Osteoblast (primary cell): ENCODE measurements at regions not wholly inside any gene's neighbourhood (a gene's known extent, or its start where the extent isn't known, plus 50 kb on each side); places are given as distances from the start of the nearest gene placed in this dataset.

ENCODE experiments used
- DNase-seq: peaks from one replicate; pipeline ENCODE4 v3.0.0; 2011; ENCODE audit warnings: low spot score, mixed read lengths; ENCODE audit not compliant: insufficient read length; ENCODE audit errors: missing footprints
- H2AFZ ChIP-seq: 2 replicates; pipeline ENCODE4 v1.6.0; 2011; ENCODE audit warnings: mild to moderate bottlenecking, low read length
- H3K27ac ChIP-seq: 2 replicates; pipeline ENCODE4 v1.5.1; 2011; ENCODE audit warnings: mild to moderate bottlenecking, low read depth, low read length, moderate library complexity
- H3K27me3 ChIP-seq: 2 replicates; pipeline ENCODE4 v1.6.0; 2012; ENCODE audit warnings: mild to moderate bottlenecking, control low read depth, inconsistent platforms, low read length, moderate library complexity; ENCODE audit not compliant: insufficient read depth
- H3K36me3 ChIP-seq: 2 replicates; pipeline ENCODE4 v1.5.1; 2011; ENCODE audit warnings: mild to moderate bottlenecking, low read length, control low read depth, moderate library complexity; ENCODE audit not compliant: insufficient read depth
- H3K4me1 ChIP-seq: 2 replicates; pipeline ENCODE4 v1.5.1; 2011; ENCODE audit warnings: mild to moderate bottlenecking, low read length, control low read depth, moderate library complexity; ENCODE audit not compliant: insufficient read depth
- H3K4me2 ChIP-seq: 2 replicates; pipeline ENCODE4 v1.6.0; 2011; ENCODE audit warnings: mild to moderate bottlenecking, low read length; ENCODE audit not compliant: insufficient read depth
- H3K4me3 ChIP-seq: fragments of 200-600 bp; sonication (generic); 3 replicates; pipeline ENCODE4 v1.5.1; 2012; ENCODE audit warnings: mild to moderate bottlenecking, low read length, inconsistent platforms; ENCODE audit not compliant: insufficient read depth
- H3K79me2 ChIP-seq: 2 replicates; pipeline ENCODE4 v1.6.0; 2012; ENCODE audit warnings: mild to moderate bottlenecking, low read length, control low read depth, inconsistent platforms; ENCODE audit not compliant: insufficient read depth
- H3K9me3 ChIP-seq: 2 replicates; pipeline ENCODE4 v1.5.1; 2011; ENCODE audit warnings: low read depth, low read length, control low read depth
- H4K20me1 ChIP-seq: 2 replicates; pipeline ENCODE4 v1.6.0; 2012; ENCODE audit warnings: mild to moderate bottlenecking, low read length, control low read depth; ENCODE audit not compliant: insufficient read depth
- CTCF ChIP-seq: IDR thresholded peaks from 2 replicates; pipeline ENCODE4 v1.5.1; 2011; ENCODE audit warnings: mild to moderate bottlenecking, low read depth, low read length, moderate library complexity; ENCODE audit errors: extremely low read depth

- Histone ChIP-seq H3K4me3 (no peak overlapping the region), H2AFZ (no peak overlapping the region), H3K79me2 (no peaks in the 10 kb centered on the region), H3K4me1 (no peaks in the 10 kb centered on the region), H4K20me1 (no peaks in the 10 kb centered on the region), H3K27ac (no peak overlapping the region), H3K4me2 (no peak overlapping the region), H3K27me3 (no peaks in the 10 kb centered on the region), H3K36me3 (no peaks in the 10 kb centered on the region), H3K9me3 (no peaks in the 10 kb centered on the region)
- no peak for TF ChIP-seq CTCF
- DNase-seq = no peak
Observed at GRCh38 chrX:148229801-148230303, 248.7 kb downstream of the FMR1NB start.

- Histone ChIP-seq H3K4me3 (no peak overlapping the region), H2AFZ (no peak overlapping the region), H3K27ac (no peak overlapping the region), H3K79me2 (no peaks in the 10 kb centered on the region), H3K36me3 (no peaks in the 10 kb centered on the region), H3K9me3 (no peaks in the 10 kb centered on the region), H3K4me2 (no peak overlapping the region), H3K27me3 (no peaks in the 10 kb centered on the region), H3K4me1 (no peaks in the 10 kb centered on the region), H4K20me1 (no peaks in the 10 kb centered on the region)
- no peak for DNase-seq
- no peak for TF ChIP-seq CTCF
Observed at GRCh38 chrX:148259990-148260389, 240.4 kb upstream of the AFF2 start.

GRCh38 chrX:148265829-148266228, 234.6 kb upstream of the AFF2 start:
- H3K4me2 ChIP-seq = no peak overlapping the region

GRCh38 chrX:148268673-148269072, 231.7 kb upstream of the AFF2 start:
- Histone ChIP-seq H3K4me1 (no peaks in the 10 kb centered on the region), H3K36me3 (no peaks in the 10 kb centered on the region), H2AFZ (no peak overlapping the region), H3K79me2 (no peaks in the 10 kb centered on the region), H3K27ac (no peak overlapping the region), H4K20me1 (no peaks in the 10 kb centered on the region), H3K4me2 (no peak overlapping the region), H3K27me3 (no peaks in the 10 kb centered on the region), H3K4me3 (no peak overlapping the region), H3K9me3 (no peaks in the 10 kb centered on the region)
- DNase-seq = no peak
- TF ChIP-seq CTCF = no peak

More at GRCh38 chrX:148265829-148266228, 234.6 kb upstream of the AFF2 start:
- Histone ChIP-seq H3K36me3 (no peaks in the 10 kb centered on the region), H3K4me1 (no peaks in the 10 kb centered on the region), H2AFZ (no peak overlapping the region), H3K27me3 (no peaks in the 10 kb centered on the region), H3K9me3 (no peaks in the 10 kb centered on the region), H3K79me2 (no peaks in the 10 kb centered on the region), H4K20me1 (no peaks in the 10 kb centered on the region), H3K27ac (no peak overlapping the region), H3K4me3 (no peak overlapping the region)
- no peak for DNase-seq
- TF ChIP-seq CTCF = no peak
